ENCODE measurements at regions not wholly inside any gene's neighbourhood (a gene's known extent, or its start where the extent isn't known, plus 50 kb on each side); places are given as distances from the start of the nearest gene placed in this dataset.

GRCh38 chr1:219460896-219461815 lies 151.7 kb downstream of the ZC3H11B start:
- TF ChIP-seq CTCF (IDR thresholded peaks at IDR 0.05) (no peak), POLR2A (IDR thresholded peaks at IDR 0.05) (no peak)
